ENCODE measurements at regions not wholly inside any gene's neighbourhood (a gene's known extent, or its start where the extent isn't known, plus 50 kb on each side); places are given as distances from the start of the nearest gene placed in this dataset.

- DNase-seq (ENCODE audit: low read depth), result no peak
- no peak for TF ChIP-seq CTCF (IDR thresholded peaks at IDR 0.05; ENCODE audit: low read length, missing control alignments)
- no peak overlapping the region for H3K4me3 ChIP-seq (replicated peaks; ENCODE audit: low read depth, low read length)
These were observed 148.8 kb downstream of the INO80D start for GRCh38 chr2:205937211-205937610.

- TF ChIP-seq CTCF (IDR thresholded peaks at IDR 0.05; ENCODE audit: low read length, missing control alignments), result no peak
- no peak for DNase-seq (ENCODE audit: low read depth)
- no peak overlapping the region for H3K4me3 ChIP-seq (replicated peaks; ENCODE audit: low read depth, low read length)
These were observed 149.5 kb downstream of the INO80D start for GRCh38 chr2:205936446-205936845.

GRCh38 chr2:205934443-205934842 is 151.5 kb downstream of the INO80D start:
- no peak overlapping the region for H3K4me3 ChIP-seq (replicated peaks; ENCODE audit: low read depth, low read length)
- DNase-seq (ENCODE audit: low read depth), result peak; percentile 22
- TF ChIP-seq CTCF (IDR thresholded peaks at IDR 0.05; ENCODE audit: low read length, missing control alignments), result peak; percentile 19

- TF ChIP-seq CTCF (IDR thresholded peaks at IDR 0.05; ENCODE audit: low read length, missing control alignments), result no peak
- DNase-seq (ENCODE audit: low read depth), result no peak
- H3K4me3 ChIP-seq (replicated peaks; ENCODE audit: low read depth, low read length), result no peak overlapping the region
These were observed 153.1 kb downstream of the INO80D start for GRCh38 chr2:205932861-205933260.

GRCh38 chr2:205931388-205931787 is 154.6 kb downstream of the INO80D start:
- no peak for TF ChIP-seq CTCF (IDR thresholded peaks at IDR 0.05; ENCODE audit: low read length, missing control alignments)
- no peak for DNase-seq (ENCODE audit: low read depth)
- H3K4me3 ChIP-seq (replicated peaks; ENCODE audit: low read depth, low read length), result no peak overlapping the region

GRCh38 chr2:205930209-205930608 is 155.8 kb downstream of the INO80D start:
- DNase-seq (ENCODE audit: low read depth), result peak; percentile 86
- TF ChIP-seq CTCF (IDR thresholded peaks at IDR 0.05; ENCODE audit: low read length, missing control alignments), result no peak
- no peak overlapping the region for H3K4me3 ChIP-seq (replicated peaks; ENCODE audit: low read depth, low read length)

- DNase-seq (ENCODE audit: low read depth), result no peak
- no peak for TF ChIP-seq CTCF (IDR thresholded peaks at IDR 0.05; ENCODE audit: low read length, missing control alignments)
- H3K4me3 ChIP-seq (replicated peaks; ENCODE audit: low read depth, low read length), result no peak overlapping the region
These were observed 156.6 kb downstream of the INO80D start for GRCh38 chr2:205929246-205929942.
